ENCODE measurements at regions not wholly inside any gene's neighbourhood (a gene's known extent, or its start where the extent isn't known, plus 50 kb on each side); places are given as distances from the start of the nearest gene placed in this dataset.

- Histone ChIP-seq H3K4me2 (ENCODE audit: insufficient read depth, low read length, poor library complexity, severe bottlenecking) (peak overlapping the region; percentile 82), H3K36me3 (replicated peaks in 1 of 2; ENCODE audit: control insufficient read depth in 2 of 2, insufficient read depth in 2 of 2, low read length in 2 of 2) (peaks cover 0 to 2% of the 10 kb centered on the region in 2 donors), H3K23ac (ENCODE audit: low read depth, low read length, poor library complexity) (no peak overlapping the region), H3K4me3 (ENCODE audit: low read length in 2 of 2) (peak overlapping the region; percentile 32 to 80), H3K4ac (ENCODE audit: low read length) (no peak overlapping the region), H2AK5ac (ENCODE audit: low read depth, low read length) (peak overlapping the region; percentile 72), H3K4me1 (ENCODE audit: control insufficient read depth in 2 of 2, insufficient read depth in 1 of 2, low read depth in 1 of 2, low read length in 2 of 2) (peaks cover 0 to 26% of the 10 kb centered on the region in 2 donors), H2BK15ac (ENCODE audit: low read length) (peak overlapping the region; percentile 56), H2AFZ (ENCODE audit: low read length) (peak overlapping the region; percentile 73), H3K27ac (replicated peaks; ENCODE audit: low read length) (peak overlapping the region; percentile 30), H3K18ac (ENCODE audit: low read length) (peak overlapping the region; percentile 93), H3K9me3 (replicated peaks in 1 of 2; ENCODE audit: control insufficient read depth in 2 of 2, insufficient read depth in 1 of 2, low read depth in 1 of 2, low read length in 2 of 2) (peaks cover 0 to 4% of the 10 kb centered on the region in 2 donors), H3K79me1 (ENCODE audit: low read depth, low read length) (peaks cover 4% of the 10 kb centered on the region), H4K91ac (ENCODE audit: low read depth, low read length, poor library complexity) (no peak overlapping the region), H2BK5ac (ENCODE audit: low read length) (no peak overlapping the region), H4K8ac (ENCODE audit: low read depth, low read length) (no peak overlapping the region), H3K27me3 (ENCODE audit: control insufficient read depth in 3 of 3, insufficient read depth in 3 of 3, low read depth in 1 of 3, low read length in 3 of 3) (peaks cover 0 to 55% (median 0%) of the 10 kb centered on the region in 3 experiments), H2BK12ac (ENCODE audit: low read length) (peak overlapping the region; percentile 48), H3K9ac (ENCODE audit: low read depth, low read length, poor library complexity) (peak overlapping the region; percentile 83), H2BK120ac (ENCODE audit: low read depth, low read length) (peak overlapping the region; percentile 73), H3K14ac (ENCODE audit: low read length) (no peak overlapping the region)
- DNase-seq (ENCODE audit: low spot score), result peak; percentile 57
- WGBS, 2 donors (ENCODE audit: extremely low coverage in 2 of 2, insufficient read length in 2 of 2, insufficient replicate concordance in 1 of 2), result no CpG with 5 or more reads among the region's 103 CpGs
Observed at GRCh38 chr22:48576333-48577013, 1251.2 kb downstream of the BRD1 start.

GRCh38 chr22:48575618-48576332 lies 1251.9 kb downstream of the BRD1 start:
- Histone ChIP-seq H2BK12ac (ENCODE audit: low read length) (no peak overlapping the region), H3K79me1 (ENCODE audit: low read depth, low read length) (peaks cover 4% of the 10 kb centered on the region), H2BK5ac (ENCODE audit: low read length) (no peak overlapping the region), H3K4ac (ENCODE audit: low read length) (no peak overlapping the region), H3K9me3 (replicated peaks in 1 of 2; ENCODE audit: control insufficient read depth in 2 of 2, insufficient read depth in 1 of 2, low read depth in 1 of 2, low read length in 2 of 2) (peaks cover 3 to 4% of the 10 kb centered on the region in 2 donors), H3K4me2 (ENCODE audit: insufficient read depth, low read length, poor library complexity, severe bottlenecking) (peak overlapping the region; percentile 82), H3K18ac (ENCODE audit: low read length) (peak overlapping the region; percentile 74), H4K91ac (ENCODE audit: low read depth, low read length, poor library complexity) (no peak overlapping the region), H3K9ac (ENCODE audit: low read depth, low read length, poor library complexity) (peak overlapping the region; percentile 97), H3K27ac (replicated peaks; ENCODE audit: low read length) (no peak overlapping the region), H3K27me3 (ENCODE audit: control insufficient read depth in 3 of 3, insufficient read depth in 3 of 3, low read depth in 1 of 3, low read length in 3 of 3) (peaks cover 0 to 55% (median 0%) of the 10 kb centered on the region in 3 experiments), H3K36me3 (replicated peaks in 1 of 2; ENCODE audit: control insufficient read depth in 2 of 2, insufficient read depth in 2 of 2, low read length in 2 of 2) (peaks cover 0 to 2% of the 10 kb centered on the region in 2 donors), H2AK5ac (ENCODE audit: low read depth, low read length) (no peak overlapping the region), H3K23ac (ENCODE audit: low read depth, low read length, poor library complexity) (no peak overlapping the region), H4K8ac (ENCODE audit: low read depth, low read length) (peak overlapping the region; percentile 78), H2BK15ac (ENCODE audit: low read length) (no peak overlapping the region), H3K4me3 (ENCODE audit: low read length in 2 of 2) (peak overlapping the region; percentile 39 to 83), H3K14ac (ENCODE audit: low read length) (no peak overlapping the region), H2BK120ac (ENCODE audit: low read depth, low read length) (no peak overlapping the region), H2AFZ (ENCODE audit: low read length) (no peak overlapping the region), H3K4me1 (ENCODE audit: control insufficient read depth in 2 of 2, insufficient read depth in 1 of 2, low read depth in 1 of 2, low read length in 2 of 2) (peaks cover 0 to 26% of the 10 kb centered on the region in 2 donors)
- DNase-seq (ENCODE audit: low spot score), result no peak
- WGBS, 2 donors (ENCODE audit: extremely low coverage in 2 of 2, insufficient read length in 2 of 2, insufficient replicate concordance in 1 of 2), result no CpG with 5 or more reads among the region's 120 CpGs

GRCh38 chr22:48574776-48575617 lies 1252.7 kb downstream of the BRD1 start:
- WGBS, 2 donors (ENCODE audit: extremely low coverage in 2 of 2, insufficient read length in 2 of 2, insufficient replicate concordance in 1 of 2), result no CpG with 5 or more reads among the region's 92 CpGs
- no peak overlapping the region for H3K14ac ChIP-seq (ENCODE audit: low read length)
- H3K4ac ChIP-seq (ENCODE audit: low read length), result no peak overlapping the region
- no peak overlapping the region for H4K91ac ChIP-seq (ENCODE audit: low read depth, low read length, poor library complexity)
- H2BK120ac ChIP-seq (ENCODE audit: low read depth, low read length), result no peak overlapping the region
- peak overlapping the region; percentile 61 for H3K4me2 ChIP-seq (ENCODE audit: insufficient read depth, low read length, poor library complexity, severe bottlenecking)
- H2BK15ac ChIP-seq (ENCODE audit: low read length), result no peak overlapping the region
- H3K18ac ChIP-seq (ENCODE audit: low read length), result peak overlapping the region; percentile 74
- H2BK12ac ChIP-seq (ENCODE audit: low read length), result no peak overlapping the region
- H3K9me3 ChIP-seq (replicated peaks in 1 of 2; ENCODE audit: control insufficient read depth in 2 of 2, insufficient read depth in 1 of 2, low read depth in 1 of 2, low read length in 2 of 2), result peaks cover 4% of the 10 kb centered on the region in 2 donors
- H3K79me1 ChIP-seq (ENCODE audit: low read depth, low read length), result peaks cover 4% of the 10 kb centered on the region
- H3K36me3 ChIP-seq (replicated peaks in 1 of 2; ENCODE audit: control insufficient read depth in 2 of 2, insufficient read depth in 2 of 2, low read length in 2 of 2), result peaks cover 0 to 2% of the 10 kb centered on the region in 2 donors
- DNase-seq (ENCODE audit: low spot score), result peak; percentile 74
- peak overlapping the region; percentile 39 to 83 for H3K4me3 ChIP-seq (ENCODE audit: low read length in 2 of 2)
- peak overlapping the region; percentile 78 for H4K8ac ChIP-seq (ENCODE audit: low read depth, low read length)
- H3K23ac ChIP-seq (ENCODE audit: low read depth, low read length, poor library complexity), result peak overlapping the region; percentile 47
- H3K4me1 ChIP-seq (ENCODE audit: control insufficient read depth in 2 of 2, insufficient read depth in 1 of 2, low read depth in 1 of 2, low read length in 2 of 2), result peaks cover 0 to 26% of the 10 kb centered on the region in 2 donors
- H2AFZ ChIP-seq (ENCODE audit: low read length), result peak overlapping the region; percentile 61
- peak overlapping the region; percentile 97 for H3K9ac ChIP-seq (ENCODE audit: low read depth, low read length, poor library complexity)
- H3K27me3 ChIP-seq (ENCODE audit: control insufficient read depth in 3 of 3, insufficient read depth in 3 of 3, low read depth in 1 of 3, low read length in 3 of 3), result peaks cover 0 to 51% (median 0%) of the 10 kb centered on the region in 3 experiments
- no peak overlapping the region for H2BK5ac ChIP-seq (ENCODE audit: low read length)
- H3K27ac ChIP-seq (replicated peaks; ENCODE audit: low read length), result no peak overlapping the region
- no peak overlapping the region for H2AK5ac ChIP-seq (ENCODE audit: low read depth, low read length)
